ENCODE measurements at regions not wholly inside any gene's neighbourhood (a gene's known extent, or its start where the extent isn't known, plus 50 kb on each side); places are given as distances from the start of the nearest gene placed in this dataset.

GRCh38 chr3:34363881-34364280 lies 565.5 kb downstream of the PDCD6IP start:
- TF ChIP-seq MYC (IDR thresholded peaks at IDR 0.05; ENCODE audit: low read depth, low read length) (no peak), CTCF (IDR thresholded peaks at IDR 0.05; ENCODE audit: extremely low read depth in 1 of 2, insufficient read depth in 1 of 2, low read depth in 1 of 2, low read length in 2 of 2) (no peak), EZH2 (IDR thresholded peaks at IDR 0.05; ENCODE audit: borderline replicate concordance, low read depth, low read length, severe bottlenecking) (no peak), POLR2A (IDR thresholded peaks at IDR 0.05; ENCODE audit: low read depth, low read length) (no peak), POLR2AphosphoS5 (IDR thresholded peaks at IDR 0.05; ENCODE audit: insufficient read depth, low read depth, low read length) (no peak), JUN (IDR thresholded peaks at IDR 0.05; ENCODE audit: borderline replicate concordance, insufficient read depth, insufficient read length, low read depth) (no peak), FOS (IDR thresholded peaks at IDR 0.05; ENCODE audit: borderline replicate concordance, insufficient read depth, low read length) (no peak)
- TF ChIP-seq, protein P1, sequence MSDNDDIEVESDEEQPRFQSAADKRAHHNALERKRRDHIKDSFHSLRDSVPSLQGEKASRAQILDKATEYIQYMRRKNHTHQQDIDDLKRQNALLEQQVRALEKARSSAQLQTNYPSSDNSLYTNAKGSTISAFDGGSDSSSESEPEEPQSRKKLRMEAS (IDR thresholded peaks at IDR 0.05; ENCODE audit: insufficient read depth, insufficient read length): no peak

Measured in endothelial cell of umbilical vein (primary cell).